SU-DHL-6 (cell line): ENCODE measurements at regions not wholly inside any gene's neighbourhood (a gene's known extent, or its start where the extent isn't known, plus 50 kb on each side); places are given as distances from the start of the nearest gene placed in this dataset.

ENCODE experiments used
- H2AFZ ChIP-seq: fragments of 200-600 bp; sonication (generic); 2 replicates; pipeline ENCODE4 v1.6.1; 2014; ENCODE audit warnings: low read depth, mild to moderate bottlenecking, moderate library complexity, mixed read lengths, antibody characterized with exemption, low read length; ENCODE audit not compliant: severe bottlenecking
- H3F3A ChIP-seq: fragments of 200-600 bp; shearing (Covaris generic); 2 replicates; pipeline ENCODE4 v1.6.0; 2016; ENCODE audit warnings: antibody characterized with exemption, mild to moderate bottlenecking; ENCODE audit not compliant: insufficient read depth
- H3K27ac ChIP-seq: fragments of 200-600 bp; sonication (generic); 2 replicates; pipeline ENCODE4 v1.5.1; 2016; ENCODE audit warnings: low read depth, mild to moderate bottlenecking, low read length, moderate library complexity, mixed read lengths
- H3K27me3 ChIP-seq: fragments of 200-600 bp; sonication (generic), shearing (Covaris generic); 2 replicates; pipeline ENCODE4 v1.6.0; 2014; ENCODE audit warnings: mild to moderate bottlenecking, low read length
- H3K36me3 ChIP-seq: fragments of 200-600 bp; sonication (generic); 2 replicates; pipeline ENCODE4 v1.6.1; 2014; ENCODE audit warnings: mild to moderate bottlenecking, low read length, mixed read lengths
- H3K4me2 ChIP-seq: fragments of 300-600, 200-600 bp; shearing (Covaris generic), sonication (generic); 2 replicates; pipeline ENCODE4 v1.6.0; 2014; ENCODE audit warnings: low read length, low read depth, mild to moderate bottlenecking; ENCODE audit not compliant: poor library complexity, severe bottlenecking
- H3K4me3 ChIP-seq: fragments of 200-600 bp; sonication (generic); 2 replicates; pipeline ENCODE4 v1.5.1; 2014; ENCODE audit warnings: antibody characterized with exemption, low read length, mild to moderate bottlenecking, mixed read lengths; ENCODE audit not compliant: insufficient read depth, poor library complexity, severe bottlenecking
- H3K79me2 ChIP-seq: fragments of 200-600 bp; sonication (generic); 2 replicates; pipeline ENCODE4 v1.6.1; 2014; ENCODE audit warnings: mild to moderate bottlenecking, low read length, moderate library complexity; ENCODE audit not compliant: insufficient read depth
- H3K9ac ChIP-seq: fragments of 200-600 bp; sonication (generic); 2 replicates; pipeline ENCODE4 v1.7.0; 2014; ENCODE audit warnings: mild to moderate bottlenecking, low read length
- H3K9me2 ChIP-seq: fragments of 200-600 bp; sonication (generic); replicated peaks from 2 replicates; pipeline ENCODE4 v1.6.1; 2014; ENCODE audit warnings: low read length; ENCODE audit not compliant: insufficient read depth
- H3K9me3 ChIP-seq: fragments of 200-600 bp; sonication (generic); 2 replicates; pipeline ENCODE4 v1.6.1; 2014; ENCODE audit warnings: low read length, mixed read lengths; ENCODE audit not compliant: insufficient read depth
- H4K20me1 ChIP-seq: fragments of 200-600 bp; sonication (generic); 2 replicates; pipeline ENCODE4 v1.6.1; 2014; ENCODE audit warnings: low read depth, mild to moderate bottlenecking, antibody characterized with exemption, low read length, moderate library complexity, mixed read lengths
- EZH2phosphoT487 ChIP-seq: fragments of 200-600 bp; sonication (generic), shearing (Covaris generic); conservative IDR thresholded peaks from 2 replicates; pipeline ENCODE4 v1.6.1; 2018; ENCODE audit warnings: mild to moderate bottlenecking, antibody characterized with exemption, low read length, moderate library complexity, mixed read lengths
- TF ChIP-seq, protein P1 (sequence below): fragments of 200-600 bp; sonication (generic); IDR thresholded peaks from one replicate; pipeline ENCODE4 v1.5.1; 2017; ENCODE audit warnings: antibody characterized with exemption, mild to moderate bottlenecking, low read length, moderate library complexity; ENCODE audit not compliant: insufficient read depth, poor library complexity, severe bottlenecking

DNA sequence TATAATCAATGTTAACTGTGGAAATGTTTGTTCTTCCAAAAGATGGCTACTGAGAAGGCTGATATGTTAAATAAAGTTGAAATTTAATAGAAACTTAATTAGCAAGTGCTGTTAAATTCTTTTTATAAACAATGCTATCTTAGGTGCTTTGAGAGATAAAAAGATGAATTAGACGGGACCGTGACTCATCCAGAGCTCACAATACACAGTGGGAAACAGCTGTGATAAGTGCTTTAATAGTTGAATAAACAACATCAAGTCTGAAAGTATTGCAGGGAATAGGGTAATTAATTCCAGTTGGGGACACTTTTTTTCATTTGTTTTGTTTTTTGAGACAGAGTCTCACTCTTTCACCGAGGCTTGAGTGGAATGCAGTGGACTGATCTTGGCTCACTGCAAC lies 85.5 kb upstream of the DTNA start:
- Histone ChIP-seq H3K9ac (no peak overlapping the region), H3K9me2 (no peaks in the 10 kb centered on the region), H3K79me2 (no peaks in the 10 kb centered on the region), H3K36me3 (no peaks in the 10 kb centered on the region), H3K9me3 (no peaks in the 10 kb centered on the region), H3K27ac (no peak overlapping the region), H4K20me1 (no peaks in the 10 kb centered on the region), H3K4me3 (no peak overlapping the region), H2AFZ (no peak overlapping the region), H3F3A (no peaks in the 10 kb centered on the region), H3K27me3 (no peaks in the 10 kb centered on the region), H3K4me2 (no peak overlapping the region)
- TF ChIP-seq, protein P1, sequence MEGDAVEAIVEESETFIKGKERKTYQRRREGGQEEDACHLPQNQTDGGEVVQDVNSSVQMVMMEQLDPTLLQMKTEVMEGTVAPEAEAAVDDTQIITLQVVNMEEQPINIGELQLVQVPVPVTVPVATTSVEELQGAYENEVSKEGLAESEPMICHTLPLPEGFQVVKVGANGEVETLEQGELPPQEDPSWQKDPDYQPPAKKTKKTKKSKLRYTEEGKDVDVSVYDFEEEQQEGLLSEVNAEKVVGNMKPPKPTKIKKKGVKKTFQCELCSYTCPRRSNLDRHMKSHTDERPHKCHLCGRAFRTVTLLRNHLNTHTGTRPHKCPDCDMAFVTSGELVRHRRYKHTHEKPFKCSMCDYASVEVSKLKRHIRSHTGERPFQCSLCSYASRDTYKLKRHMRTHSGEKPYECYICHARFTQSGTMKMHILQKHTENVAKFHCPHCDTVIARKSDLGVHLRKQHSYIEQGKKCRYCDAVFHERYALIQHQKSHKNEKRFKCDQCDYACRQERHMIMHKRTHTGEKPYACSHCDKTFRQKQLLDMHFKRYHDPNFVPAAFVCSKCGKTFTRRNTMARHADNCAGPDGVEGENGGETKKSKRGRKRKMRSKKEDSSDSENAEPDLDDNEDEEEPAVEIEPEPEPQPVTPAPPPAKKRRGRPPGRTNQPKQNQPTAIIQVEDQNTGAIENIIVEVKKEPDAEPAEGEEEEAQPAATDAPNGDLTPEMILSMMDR = no peak
- TF ChIP-seq EZH2phosphoT487 = no peak

DNA sequence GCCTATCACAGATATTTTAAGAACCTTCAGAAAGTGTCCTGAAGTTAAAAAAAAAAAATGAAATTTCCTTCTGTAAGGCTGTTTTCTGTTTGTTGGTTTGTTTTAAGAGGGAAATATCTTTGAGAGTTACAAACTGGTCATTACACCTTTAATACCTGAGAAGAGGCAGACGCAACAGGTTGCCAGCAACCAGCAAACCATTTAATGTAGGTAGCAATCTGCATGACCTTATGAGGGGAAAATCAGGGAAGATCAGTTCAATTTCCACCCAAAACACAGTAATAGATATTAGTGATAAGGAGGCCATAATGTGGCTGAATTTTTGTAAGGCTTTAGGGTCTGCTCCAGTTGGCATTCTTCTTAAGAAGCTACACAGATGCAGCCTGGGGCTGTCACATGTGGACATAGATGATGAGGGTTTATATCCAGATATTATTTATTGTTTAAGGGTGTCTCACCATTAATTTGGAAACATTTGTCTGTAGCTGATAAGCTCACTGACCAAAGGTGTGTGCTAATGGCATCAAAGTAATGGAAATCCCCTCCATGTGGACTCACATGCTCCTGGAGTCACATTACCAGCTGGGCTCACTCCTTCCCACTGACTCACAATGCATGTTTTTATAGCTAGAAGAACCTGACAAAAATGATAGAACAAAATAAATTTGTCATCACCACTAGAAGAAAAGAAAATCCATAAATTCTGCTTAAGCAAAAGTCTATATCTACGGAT lies 83.5 kb upstream of the DTNA start:
- Histone ChIP-seq H4K20me1 (no peaks in the 10 kb centered on the region), H3K9me2 (no peaks in the 10 kb centered on the region), H3K4me2 (no peak overlapping the region), H3K79me2 (no peaks in the 10 kb centered on the region), H3K9me3 (no peaks in the 10 kb centered on the region), H3K4me3 (no peak overlapping the region), H3K9ac (no peak overlapping the region), H3F3A (no peaks in the 10 kb centered on the region), H3K27ac (no peak overlapping the region), H3K36me3 (no peaks in the 10 kb centered on the region), H2AFZ (no peak overlapping the region), H3K27me3 (no peaks in the 10 kb centered on the region)
- TF ChIP-seq, protein P1 = no peak
- no peak for TF ChIP-seq EZH2phosphoT487

DNA sequence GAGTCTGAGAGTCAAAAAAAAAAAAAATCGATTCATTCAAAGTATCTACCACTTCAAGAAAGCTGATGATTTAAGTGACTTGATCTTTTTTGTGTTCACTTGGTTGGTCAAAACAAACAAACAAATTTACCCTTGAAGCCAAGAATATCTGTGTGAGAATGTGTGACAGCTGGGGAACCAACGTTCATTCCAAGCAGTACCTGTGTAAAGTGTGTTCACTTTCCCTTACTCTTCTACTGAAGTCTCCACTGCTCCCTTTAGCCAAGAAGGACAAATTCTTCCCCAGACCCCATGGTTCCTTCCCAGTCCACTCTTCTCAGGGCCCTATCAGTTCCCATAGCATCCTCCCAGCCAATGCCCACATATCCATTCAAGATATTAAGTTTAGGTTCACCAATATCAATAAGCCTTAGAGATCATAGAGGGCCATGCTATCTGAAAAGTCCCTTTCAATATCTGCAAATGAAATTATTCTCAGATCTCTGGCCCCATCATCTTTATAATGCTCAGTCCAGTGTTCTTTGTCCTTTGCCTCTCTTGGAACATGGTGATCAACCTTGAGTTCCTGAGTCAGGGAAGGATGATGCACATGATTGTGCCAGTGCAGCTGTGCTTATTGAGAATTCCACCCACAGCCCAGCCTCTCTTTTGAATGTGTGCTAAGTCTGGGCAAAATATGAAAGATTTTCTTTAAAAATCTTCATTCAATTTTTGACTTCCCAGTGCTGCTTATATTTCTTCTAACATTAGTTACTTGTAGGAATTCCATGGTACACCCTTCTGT lies 82.8 kb upstream of the DTNA start:
- Histone ChIP-seq H3K9me3 (no peaks in the 10 kb centered on the region), H3K4me3 (no peak overlapping the region), H3K9me2 (no peaks in the 10 kb centered on the region), H4K20me1 (no peaks in the 10 kb centered on the region), H3F3A (no peaks in the 10 kb centered on the region), H3K27ac (no peak overlapping the region), H3K79me2 (no peaks in the 10 kb centered on the region), H3K4me2 (no peak overlapping the region), H3K27me3 (no peaks in the 10 kb centered on the region), H3K9ac (no peak overlapping the region), H3K36me3 (no peaks in the 10 kb centered on the region), H2AFZ (no peak overlapping the region)
- TF ChIP-seq EZH2phosphoT487 = no peak
- TF ChIP-seq, protein P1 = no peak
